ENCODE measurements at regions not wholly inside any gene's neighbourhood (a gene's known extent, or its start where the extent isn't known, plus 50 kb on each side); places are given as distances from the start of the nearest gene placed in this dataset.
A peak's percentile ranks its signal among the peaks of the same experiment; 100 is the strongest.

DNA sequence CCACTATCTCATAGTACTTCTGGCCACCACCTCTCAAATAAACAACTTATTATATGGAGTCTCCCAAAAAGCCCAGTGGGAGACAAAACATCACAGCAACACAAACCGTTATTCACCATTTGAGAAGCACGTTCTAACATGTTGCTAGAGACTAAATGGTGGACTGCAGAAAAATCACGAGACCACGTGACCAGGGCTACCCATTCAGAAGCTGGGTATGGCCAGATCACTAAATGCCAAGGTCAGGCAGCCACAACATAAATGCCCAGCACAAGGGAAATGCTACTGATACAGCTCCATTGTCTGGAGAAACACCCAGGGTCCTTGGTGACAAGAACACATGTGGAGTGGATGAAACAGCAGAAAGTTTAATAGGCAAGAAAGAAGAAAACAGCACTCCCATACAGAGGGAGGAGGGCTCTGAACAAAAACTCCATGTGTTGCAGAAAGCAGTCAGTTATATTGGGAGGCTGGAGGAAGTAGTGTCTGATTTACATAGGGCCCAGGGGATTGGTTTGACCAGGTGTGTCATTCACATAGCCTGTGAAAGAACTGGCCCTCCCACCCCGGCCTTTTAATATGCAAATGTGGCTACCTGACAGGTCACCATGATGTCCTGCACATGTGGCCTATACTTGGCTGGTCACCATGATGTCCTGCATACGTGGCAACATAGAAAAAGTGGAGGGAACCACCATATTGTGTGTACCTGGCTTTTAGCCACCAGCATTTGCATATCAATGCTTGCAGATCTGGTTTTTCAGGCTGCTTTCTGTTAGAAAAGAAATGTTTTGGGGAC lies 97.2 kb downstream of the TRIM36 start:
- DNase-seq: peak; percentile 59 to 85

DNA sequence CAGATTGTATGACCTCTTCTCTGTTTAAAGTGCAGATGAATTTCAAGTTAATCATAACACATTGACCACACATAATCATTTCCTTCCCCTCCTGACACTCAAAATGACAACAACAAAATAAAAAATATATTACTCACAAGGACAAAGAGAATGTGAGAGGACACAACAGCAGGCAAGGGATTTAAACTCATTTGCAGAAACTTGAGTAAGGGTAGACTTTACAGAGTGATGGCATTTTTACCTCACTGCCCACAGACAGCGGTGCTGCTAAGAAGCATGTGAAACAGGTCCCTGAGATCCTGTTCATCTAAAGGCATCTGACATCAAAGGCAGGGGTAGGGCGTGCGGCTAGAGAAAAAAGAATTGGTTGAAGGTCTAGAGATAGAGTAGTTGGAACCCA lies 99.0 kb downstream of the TRIM36 start:
- DNase-seq: no peak

DNA sequence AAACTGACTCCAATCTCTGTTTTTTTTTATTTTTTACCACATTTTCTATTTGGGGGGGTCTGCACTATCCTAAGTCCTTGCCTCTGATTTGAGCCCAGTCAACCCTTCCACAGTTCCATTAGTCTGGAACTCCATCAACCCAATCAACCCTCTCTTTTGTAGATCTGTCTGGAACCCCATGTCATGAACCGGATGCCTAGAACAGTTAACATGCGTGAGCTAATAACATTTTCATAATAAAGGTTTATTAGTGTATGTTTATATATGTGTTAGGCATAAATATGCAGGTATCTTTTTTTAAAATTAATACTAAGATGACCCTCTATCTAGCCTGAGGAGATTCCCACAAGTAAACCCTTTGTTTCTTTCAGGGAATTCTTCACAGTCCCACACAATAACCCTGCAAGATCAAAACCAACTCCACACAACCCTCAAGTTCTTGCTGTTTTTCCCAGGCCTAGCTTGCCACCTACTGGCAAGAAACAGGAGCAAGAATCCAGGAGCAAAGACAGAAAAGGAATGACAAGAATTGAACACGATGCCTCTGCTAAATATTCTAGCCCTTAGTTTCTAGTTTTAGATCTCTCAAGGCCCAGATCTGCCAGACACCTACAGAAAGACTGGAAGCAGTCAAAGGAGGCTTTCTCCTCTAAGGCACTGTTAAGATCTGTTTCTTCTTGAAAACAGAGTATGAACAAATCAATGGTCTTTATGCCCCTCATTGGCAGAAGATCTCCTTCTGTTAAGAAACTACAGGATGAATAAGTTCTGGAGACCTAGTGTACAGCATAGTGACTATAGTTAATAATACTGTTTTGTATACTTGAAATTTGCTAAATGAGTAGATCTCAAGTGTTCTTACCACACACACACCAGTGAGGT lies 100.4 kb downstream of the TRIM36 start:
- peak; percentile 4 to 57 for DNase-seq

DNA sequence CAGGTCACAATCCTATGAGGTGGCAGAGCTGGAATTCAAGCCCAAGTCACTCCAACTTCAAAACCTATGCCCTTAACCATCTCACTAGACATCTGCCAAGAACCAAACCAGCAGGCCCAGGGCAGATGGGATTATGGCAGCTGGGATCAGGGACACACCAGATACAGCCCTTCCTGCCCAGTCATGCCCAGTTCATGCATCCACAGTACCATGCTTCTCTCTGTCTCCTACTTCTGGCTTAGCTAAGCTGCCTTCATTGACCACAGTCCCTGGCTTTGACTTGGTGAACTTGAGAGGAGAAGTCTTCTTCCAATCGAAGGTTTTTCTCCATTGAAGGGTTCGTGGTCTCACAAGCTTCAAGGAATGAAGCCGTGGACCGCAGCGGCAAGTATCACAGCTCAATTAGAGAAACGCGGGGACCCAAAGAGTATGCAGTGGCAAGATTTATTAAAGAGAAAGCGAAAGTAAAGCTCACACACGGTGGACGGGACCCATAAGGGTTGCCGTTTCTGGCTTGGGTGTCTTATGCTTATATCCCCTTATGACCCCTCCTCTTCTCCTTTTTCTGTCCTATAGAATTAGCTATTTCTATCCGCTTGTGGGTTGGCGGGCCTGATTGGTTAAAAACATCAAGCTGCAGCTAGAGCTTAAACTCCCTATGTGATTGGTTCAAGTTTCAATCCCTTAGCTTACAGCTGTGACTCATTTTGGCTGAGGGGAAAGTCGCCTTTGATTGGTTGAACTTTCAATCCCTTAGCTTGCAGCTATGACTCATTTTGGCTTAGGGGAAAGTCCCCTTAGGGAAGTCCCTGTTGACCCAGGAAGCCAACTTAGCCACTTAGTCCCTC lies 101.2 kb downstream of the TRIM36 start:
- no peak for DNase-seq

DNA sequence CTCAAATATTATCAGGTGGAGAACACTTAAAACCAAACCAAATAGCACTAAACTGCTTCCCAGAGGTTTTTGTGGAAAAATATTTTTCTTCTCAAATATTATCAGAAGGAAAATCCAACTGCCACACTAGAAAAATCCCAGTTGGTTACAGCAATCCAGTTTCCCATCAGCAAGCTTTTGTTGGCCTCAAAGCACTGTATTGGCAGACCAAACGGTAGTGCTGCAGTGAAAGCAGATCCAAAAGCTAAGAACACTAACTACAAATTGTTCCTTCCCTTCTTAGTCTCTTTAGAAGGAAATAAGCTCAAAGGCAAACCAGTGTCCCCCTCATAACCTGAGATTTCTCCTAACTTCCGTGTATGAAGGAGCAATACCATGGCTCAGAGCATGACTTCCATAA lies 105.3 kb downstream of the TRIM36 start:
- DNase-seq: no peak

DNA sequence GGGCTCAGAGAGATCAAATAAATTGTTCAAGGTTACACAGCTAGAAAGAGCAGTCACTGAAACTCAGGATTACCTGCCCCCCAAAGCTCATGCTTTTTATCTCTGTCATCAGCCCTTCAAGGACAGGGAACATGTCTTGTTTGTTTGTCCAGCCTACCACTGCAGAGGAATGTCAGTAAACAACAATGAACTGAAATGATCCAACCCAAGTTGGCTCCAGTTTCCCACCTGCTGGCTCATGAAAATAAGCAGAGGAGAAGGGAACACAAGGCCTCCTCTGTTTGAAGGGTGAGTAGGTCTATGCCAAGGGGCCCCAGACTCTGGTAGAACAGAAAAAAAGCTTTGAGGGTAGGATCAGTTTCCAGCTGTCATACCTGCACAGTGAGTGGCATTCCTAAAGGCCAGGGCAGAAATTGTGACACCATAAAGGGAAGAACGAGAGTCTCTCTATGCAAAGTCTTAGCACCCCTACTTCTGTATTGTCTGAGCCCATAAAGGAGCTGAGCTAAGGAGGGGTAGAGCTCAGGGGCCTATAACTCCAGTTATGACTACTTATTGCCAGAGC lies 115.2 kb downstream of the TRIM36 start:
- no peak for DNase-seq

DNA sequence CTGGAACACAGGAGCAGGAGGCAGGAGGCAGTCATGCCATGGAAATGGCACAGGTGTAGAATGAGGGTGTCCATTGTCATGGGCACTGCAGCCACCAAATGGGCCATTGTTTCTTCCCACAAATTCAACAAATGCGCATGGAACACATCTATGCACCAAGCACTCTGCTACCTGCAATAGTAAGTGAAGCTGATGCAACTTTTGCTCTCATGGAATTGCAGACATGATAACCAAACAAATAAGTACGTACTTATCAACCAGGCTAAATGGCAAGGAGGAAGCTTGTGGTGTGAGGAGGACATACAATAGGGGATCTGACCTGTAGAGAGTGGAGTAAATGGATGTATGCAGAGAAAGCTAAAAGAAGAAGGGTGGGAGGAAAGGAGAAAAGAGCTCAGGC lies 116.8 kb downstream of the TRIM36 start:
- DNase-seq: no peak

DNA sequence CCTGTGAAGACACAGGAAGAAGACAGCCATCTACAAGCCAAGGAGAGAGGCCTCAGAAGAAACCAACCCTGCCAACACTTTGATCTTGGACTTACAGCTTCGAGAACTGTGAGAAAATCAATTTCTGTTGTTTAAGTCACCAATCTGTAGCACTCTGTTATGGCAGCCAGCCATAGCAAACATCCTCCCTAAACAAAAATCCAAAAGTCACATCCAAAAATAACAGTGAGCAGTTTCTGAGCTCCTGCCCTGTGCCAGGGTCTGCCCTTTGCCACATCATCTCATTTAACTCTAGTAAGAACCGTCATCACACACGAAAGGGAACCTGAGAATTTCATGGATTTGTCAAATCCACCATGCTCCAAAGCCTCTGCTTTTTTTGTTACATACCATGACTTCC lies 118.8 kb downstream of the TRIM36 start:
- DNase-seq: no peak

DNA sequence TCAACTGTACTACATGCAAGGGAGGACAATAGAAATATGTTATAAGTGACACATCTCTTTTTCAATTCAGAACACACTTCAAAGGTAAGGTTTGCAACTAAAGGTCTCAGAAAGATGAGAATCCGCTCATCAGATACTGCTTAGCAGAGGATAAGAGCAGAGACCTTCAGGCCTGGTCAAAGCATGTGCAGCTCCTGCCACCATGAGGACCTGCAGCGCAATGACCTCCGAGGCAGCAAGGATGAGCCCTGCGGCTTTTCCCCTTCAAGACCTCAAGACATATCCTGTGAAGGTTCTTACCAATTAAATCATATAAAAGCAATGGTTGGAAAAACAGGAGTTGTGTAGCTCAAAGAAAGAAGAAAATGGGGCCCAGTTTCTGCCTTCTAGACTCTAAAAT lies 135.8 kb downstream of the TRIM36 start:
- DNase-seq: peak in 1 of 2 experiments; percentile 22

DNA sequence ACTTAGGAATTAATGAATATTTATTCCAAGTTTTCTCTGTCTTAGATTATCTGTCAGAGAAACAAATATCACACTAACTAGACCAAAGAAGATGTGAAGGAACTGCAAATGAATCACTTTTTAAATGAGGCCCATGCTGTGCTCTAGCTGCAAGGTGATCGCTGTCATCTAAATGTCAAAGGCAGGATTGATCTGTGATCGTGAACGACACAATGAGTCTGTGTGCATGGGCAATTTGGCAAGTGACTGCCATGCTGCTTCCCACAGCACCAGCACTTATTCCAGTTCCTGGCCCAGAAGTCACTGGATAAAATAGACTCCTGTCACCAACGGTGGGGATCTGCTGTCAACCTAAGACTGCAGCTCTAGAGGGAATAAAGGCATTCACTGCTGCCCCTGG lies 141.2 kb downstream of the TRIM36 start:
- no peak for DNase-seq

DNA sequence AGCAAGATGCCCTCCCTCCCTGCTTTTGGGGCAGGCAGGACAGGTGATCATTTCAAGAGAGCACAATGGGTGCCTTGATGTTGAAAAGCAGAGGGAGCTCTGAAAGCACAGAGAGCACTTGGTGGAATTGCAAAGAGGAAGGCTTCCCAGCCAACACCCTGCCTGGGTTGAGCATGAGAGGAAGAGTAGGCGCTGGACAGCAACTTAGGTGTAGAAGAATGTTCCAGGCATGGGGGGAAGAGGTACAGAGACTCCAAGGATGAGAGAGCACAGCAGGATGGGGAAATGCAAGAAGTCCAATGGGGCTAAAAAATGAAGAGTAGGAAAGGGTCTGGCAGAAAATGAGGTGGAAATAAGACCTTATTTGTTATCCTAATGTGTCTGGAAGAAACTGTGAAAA lies 144.8 kb downstream of the TRIM36 start:
- DNase-seq: no peak

DNA sequence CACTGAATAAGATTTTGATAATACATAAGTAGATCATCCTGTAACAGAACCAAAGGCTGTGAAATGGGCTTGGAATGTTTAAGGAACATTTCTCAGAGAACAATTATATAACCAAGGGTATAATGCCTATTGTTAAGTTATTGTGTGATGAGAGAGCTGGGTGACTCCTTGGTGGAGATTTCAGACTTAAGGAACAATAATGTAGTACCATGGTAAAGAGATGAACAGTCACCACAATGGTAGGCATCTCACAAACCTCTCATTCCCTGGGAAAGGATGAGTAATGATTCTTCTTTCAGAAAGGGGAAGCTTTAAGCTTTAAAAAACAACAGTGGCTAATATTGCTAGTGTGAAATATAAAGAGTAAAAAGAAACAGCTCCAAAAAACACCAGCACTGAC lies 147.4 kb downstream of the TRIM36 start:
- DNase-seq: no peak

DNA sequence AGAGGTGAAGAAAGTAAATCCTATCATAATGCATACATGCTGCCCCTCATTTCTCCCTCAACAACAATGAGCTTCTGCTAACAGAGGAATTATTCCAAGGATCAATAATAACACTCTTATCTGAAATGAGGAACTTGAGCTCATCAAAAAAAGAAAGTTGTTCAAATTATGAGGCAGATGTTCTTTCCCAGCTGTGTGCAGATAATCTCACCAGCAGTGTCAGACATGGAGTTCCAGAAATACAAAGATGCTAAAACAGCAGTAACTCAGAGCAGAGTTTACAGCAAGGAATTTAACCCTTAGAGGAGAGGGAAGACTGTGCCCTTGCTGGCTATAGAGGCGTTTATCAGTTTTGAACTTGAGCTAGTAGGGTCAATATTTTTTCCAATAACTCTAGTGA lies 153.1 kb downstream of the TRIM36 start:
- no peak for DNase-seq

DNA sequence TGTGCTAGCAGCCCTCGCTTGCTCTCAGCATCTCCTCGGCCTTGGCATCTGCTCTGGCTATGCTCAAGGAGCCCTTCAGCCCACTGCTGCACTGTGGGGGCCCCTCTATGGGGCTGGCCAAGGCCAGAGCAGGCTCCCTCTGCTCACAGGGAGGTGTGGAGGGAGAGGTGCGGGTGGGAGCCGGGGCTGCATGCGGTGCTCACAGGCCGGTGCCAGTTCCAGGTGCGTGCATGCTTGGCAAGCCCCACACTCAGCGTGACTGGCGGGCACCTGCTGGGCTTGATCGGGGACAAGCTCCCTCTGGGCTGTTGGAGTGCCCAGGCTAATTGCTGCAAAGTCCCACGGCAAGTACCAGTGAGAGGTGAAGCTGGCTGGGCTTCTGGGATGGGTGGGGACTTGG lies 170.5 kb downstream of the TRIM36 start:
- no peak for DNase-seq

DNA sequence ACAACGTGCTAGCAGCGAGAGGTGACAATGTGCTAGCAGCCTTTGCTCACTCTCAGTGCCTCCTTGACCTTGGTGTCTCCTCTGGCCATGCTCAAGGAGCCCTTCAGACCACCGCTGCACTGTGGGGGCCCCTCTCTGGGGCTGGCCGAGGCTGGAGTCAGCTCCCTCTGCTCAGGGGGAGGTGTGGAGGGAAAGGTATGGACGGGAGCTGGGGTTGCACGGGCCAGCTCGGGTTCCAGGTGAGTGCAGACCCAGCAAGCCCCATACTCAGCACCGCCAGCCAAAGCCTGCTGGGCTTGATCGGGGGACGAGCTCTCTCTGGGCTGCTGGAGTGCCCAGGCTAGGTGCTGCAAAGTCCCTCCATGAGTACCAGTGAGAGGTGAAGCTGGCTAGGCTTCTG lies 180.2 kb downstream of the TRIM36 start:
- no peak for DNase-seq

DNA sequence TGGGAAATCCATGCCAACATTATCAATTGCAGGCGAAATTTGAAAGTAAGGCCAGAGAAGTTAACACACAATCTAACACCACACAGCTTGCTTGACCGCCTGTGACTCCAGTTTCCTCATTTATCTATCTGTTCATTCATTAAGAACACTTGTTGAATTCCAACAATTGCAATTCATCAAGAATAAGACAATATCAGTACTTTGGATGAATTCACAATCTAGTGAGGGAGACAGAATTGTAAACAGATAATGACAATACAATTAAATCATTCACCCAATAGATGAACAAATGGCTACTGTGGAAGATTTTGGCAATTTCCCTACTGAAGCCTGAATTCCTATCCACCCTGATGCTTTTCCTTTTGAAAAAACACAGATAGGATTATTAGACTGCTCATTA lies 181.6 kb downstream of the TRIM36 start:
- no peak for DNase-seq

DNA sequence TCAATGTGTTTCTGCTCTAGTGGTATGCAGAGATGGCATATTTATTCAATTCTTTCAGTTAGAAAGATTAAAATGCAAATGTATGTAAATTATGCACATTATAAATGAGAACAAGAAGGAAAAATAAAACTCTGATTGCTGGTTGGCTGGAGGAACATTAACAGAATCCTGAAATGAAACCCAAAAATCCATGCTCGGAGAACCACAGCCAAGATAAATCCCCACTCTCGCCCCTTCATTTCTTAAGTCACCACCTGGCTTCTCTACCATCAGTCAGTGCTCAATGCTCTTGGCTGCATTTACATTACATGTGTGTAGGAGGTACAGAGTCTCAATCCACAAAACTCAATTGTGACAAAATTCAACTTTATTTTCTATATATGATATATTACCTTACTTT lies 184.9 kb downstream of the TRIM36 start:
- DNase-seq: no peak

DNA sequence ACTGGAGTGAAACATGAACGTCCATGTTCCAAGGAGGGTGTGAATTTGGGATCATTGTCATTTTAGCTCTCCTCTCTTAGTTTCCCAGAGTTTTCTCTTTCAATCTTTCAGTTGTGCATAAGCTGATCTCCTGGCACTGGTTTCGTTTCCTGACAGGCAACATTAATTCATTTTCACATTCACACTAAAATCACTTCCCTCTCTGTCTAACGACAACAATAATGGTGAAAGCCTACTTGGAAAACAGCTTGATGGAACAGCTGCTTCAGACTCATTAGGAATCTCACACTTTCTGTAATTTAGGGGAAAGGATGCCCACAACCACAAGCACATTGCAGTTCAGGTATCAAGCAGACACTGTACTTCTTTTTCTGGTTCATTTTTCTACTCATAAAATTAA lies 188.6 kb downstream of the TRIM36 start:
- no peak for DNase-seq

DNA sequence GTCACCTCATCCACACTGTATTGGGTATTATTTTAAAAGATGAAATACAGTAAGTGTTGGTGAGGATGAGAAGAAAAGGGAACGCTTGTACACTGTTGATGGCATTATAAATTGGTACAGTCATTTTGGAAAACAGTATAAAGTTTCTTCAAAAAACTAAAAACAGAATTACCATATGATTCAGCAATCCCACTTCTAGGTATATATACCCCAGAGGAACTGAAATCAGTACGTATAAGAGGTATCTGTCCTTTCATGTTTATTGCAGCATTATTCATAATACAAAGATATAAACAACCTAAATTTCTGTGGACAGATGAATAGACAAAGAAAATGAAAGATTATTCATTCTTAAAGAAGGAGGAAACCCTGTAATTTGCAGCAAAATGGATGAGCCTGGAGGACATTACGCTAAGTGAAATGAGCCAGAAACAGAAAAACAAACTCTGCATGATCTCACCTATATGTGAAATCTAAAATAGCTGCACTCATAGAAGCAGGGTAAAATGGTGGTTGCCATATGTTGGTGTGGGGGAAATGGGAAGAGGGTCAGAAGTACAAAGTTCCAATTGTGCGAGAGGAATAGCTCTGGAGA lies 191.6 kb downstream of the TRIM36 start:
- no peak for DNase-seq

DNA sequence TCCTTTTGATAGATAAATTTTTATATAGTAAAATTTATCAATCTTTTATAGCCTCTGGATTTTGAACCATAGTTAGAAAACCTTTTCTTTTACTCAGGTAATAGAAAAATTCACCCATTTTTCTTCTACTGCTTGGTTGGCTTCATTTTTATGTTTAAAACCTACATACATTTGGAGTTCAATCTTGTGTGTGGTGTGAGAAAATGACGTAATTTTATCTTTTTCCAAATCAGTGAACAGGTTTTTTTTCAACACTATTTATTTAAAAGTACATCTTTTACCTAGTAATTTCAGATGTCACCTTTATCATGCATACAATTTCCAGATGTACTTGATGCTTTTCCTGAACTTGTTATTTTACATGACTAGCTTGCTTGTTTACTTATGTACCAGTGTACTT lies 200.2 kb downstream of the TRIM36 start:
- no peak for DNase-seq

DNA sequence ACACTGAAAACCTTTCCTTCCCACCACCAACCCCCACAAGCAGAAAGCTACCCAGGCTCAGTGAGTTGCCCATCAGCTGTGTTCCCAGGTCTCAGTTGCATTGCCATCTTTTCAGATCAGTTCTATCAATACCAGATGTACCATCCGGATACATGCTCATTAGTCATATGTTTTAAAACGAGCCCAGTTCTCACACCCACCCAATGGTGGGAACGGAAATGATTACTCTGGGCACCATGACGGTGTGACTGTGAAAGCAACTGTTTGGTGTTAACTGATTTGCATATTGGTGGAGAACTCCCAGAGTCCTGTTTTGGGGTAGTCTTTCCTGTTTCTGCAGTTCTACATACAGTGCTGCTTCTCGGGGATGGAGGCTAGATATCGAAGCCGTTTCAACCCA lies 212.3 kb downstream of the TRIM36 start:
- no peak for DNase-seq

DNA sequence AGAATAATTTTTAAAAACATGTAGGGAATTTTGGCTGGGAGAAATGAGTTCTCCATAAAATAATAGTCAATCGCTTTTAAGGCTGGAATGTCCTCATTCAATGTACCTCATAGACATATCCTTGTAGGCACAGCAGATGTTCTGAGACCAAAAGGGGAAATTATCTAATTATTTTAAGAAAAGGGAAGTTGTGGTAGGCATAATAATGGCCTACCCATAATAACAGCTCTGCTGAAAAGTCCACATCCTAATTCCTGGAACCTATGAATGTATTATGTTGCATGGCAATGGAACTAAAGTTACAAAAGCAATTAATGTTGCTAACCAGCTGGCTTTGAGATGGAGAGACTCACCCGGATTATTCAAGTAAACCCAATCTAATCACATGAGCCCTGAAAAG lies 216.1 kb downstream of the TRIM36 start:
- no peak for DNase-seq

DNA sequence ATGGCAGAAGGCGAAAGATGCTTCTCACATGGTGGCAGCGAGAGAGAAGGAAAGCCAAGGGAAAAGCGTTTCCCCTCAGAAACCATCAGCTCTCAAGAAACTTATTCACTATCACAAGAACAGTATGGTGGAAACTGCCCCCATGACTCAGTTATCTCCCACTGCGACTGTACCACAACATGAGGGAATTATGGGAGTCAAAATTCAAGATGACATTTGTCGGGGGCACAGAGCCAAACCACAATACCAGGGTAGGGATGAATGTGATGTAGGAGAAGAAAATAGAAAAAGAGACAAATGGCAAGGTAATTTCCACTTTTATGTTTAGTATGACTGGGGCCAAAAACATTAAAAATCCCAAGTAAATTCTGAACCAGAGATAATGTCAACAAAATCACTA lies 216.8 kb downstream of the TRIM36 start:
- no peak for DNase-seq
